Body of pancreas (tissue), 4 donors: ENCODE measurements at regions not wholly inside any gene's neighbourhood (a gene's known extent, or its start where the extent isn't known, plus 50 kb on each side); places are given as distances from the start of the nearest gene placed in this dataset.

ENCODE experiments used
- ATAC-seq: fragments of 150-250 bp; one replicate; pipeline ENCODE4 v1.9.1; 2016
- DNase-seq, 4 donors: peaks; one replicate each; pipeline ENCODE4 v3.0.0-alpha.2; 2019
- H3K27ac ChIP-seq, 4 donors: fragments of 200-600 bp; sonication (generic); 1 replicate in 3 of 4; 2 replicates in 1 of 4; pipeline versions ENCODE4 v1.5.1 to v1.6.1; 2016 to 2019; ENCODE audit warnings: mild to moderate bottlenecking in 1 of 4, mixed read lengths in 1 of 4, moderate library complexity in 1 of 4
- H3K27me3 ChIP-seq, 2 donors: fragments of 200-600 bp; sonication (generic); one replicate each; pipeline ENCODE4 v1.6.0; 2016; ENCODE audit warnings: mild to moderate bottlenecking in 1 of 2
- H3K36me3 ChIP-seq, 2 donors: fragments of 200-600 bp; sonication (generic); replicated peaks in 1 of 2; 2 replicates each; pipeline ENCODE4 v1.5.1; 2016; ENCODE audit warnings: low read depth in 2 of 2; ENCODE audit not compliant: insufficient read depth in 1 of 2
- H3K4me1 ChIP-seq: fragments of 200-600 bp; sonication (generic); one replicate; pipeline ENCODE4 v1.6.0; 2016
- H3K4me3 ChIP-seq, 2 donors: fragments of 200-600 bp; sonication (generic); 1 replicate in 1 of 2; 2 replicates in 1 of 2; pipeline ENCODE4 v1.5.1; 2016 to 2019
- H3K9me3 ChIP-seq, 3 donors: fragments of 200-600 bp; sonication (generic); 1 replicate in 2 of 3; 2 replicates in 1 of 3; pipeline ENCODE4 v1.5.1; 2016
- POLR2A ChIP-seq, 3 donors: fragments of 450-650 bp; IDR thresholded peaks; one replicate each; pipeline ENCODE4 v1.6.1; 2016; ENCODE audit warnings: antibody characterized with exemption in 3 of 3, mild to moderate bottlenecking in 2 of 3
- WGBS, 2 donors: methylation state at CpG; one replicate each; pipeline ENCODE4 v1.1.5; 2017; 5-methylcytosine and 5-hydroxymethylcytosine counted together
- intact Hi-C: fragments of 100-400 bp; cut with DNase I; formaldehyde crosslinking; loops from one replicate; pipeline ENCODE4 v1.15.1; 2023
- TF ChIP-seq, protein P1 (sequence below), 7 experiments: fragments of 450-650 bp in 4 of 7; fragments of 200-600 bp in 3 of 7; sonication (generic) in 3 of 7; IDR thresholded peaks; one replicate each; pipeline ENCODE4 v1.5.1; 2016 to 2019; ENCODE audit warnings: antibody characterized with exemption in 7 of 7

DNA sequence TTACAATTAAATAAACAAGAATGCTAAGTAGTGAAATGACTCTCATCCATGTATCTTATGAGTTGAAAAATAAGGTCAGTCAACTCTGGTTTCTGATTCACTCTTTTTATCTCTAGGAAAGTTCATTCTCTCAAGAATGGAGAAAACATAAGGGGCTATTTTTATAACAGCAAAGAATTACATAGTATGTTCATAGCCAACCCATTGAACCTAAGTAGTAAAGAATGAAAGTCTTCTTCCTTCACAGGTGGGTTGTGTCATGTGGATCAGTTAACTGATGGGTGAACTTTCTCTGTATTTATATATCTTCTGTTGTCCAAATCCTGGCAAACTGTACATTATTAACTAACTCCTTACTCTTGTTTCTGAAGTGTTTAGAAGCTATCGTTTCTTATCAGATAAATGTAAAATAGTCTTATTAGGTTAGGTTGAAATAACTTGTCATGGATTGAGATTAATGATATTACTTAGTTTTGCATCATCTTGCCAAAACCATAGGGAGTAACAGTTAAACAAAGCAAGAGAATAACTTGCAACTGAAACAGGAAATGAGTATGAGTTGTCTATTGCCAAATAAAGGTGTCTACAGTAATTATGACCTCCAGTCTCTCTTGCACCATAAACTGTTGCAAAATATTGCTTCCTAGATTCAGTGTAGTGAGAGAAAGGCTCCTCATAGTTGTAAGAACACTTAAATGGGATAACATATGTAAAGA is 86.8 kb downstream of the ANKRD7 start:
- ATAC-seq = no peak

GRCh38 chr7:118312051-118312450 is 87.5 kb downstream of the ANKRD7 start:
- no peaks in the 10 kb centered on the region for H3K9me3 ChIP-seq
- intact Hi-C loops = no loop called here
- TF ChIP-seq, protein P1, sequence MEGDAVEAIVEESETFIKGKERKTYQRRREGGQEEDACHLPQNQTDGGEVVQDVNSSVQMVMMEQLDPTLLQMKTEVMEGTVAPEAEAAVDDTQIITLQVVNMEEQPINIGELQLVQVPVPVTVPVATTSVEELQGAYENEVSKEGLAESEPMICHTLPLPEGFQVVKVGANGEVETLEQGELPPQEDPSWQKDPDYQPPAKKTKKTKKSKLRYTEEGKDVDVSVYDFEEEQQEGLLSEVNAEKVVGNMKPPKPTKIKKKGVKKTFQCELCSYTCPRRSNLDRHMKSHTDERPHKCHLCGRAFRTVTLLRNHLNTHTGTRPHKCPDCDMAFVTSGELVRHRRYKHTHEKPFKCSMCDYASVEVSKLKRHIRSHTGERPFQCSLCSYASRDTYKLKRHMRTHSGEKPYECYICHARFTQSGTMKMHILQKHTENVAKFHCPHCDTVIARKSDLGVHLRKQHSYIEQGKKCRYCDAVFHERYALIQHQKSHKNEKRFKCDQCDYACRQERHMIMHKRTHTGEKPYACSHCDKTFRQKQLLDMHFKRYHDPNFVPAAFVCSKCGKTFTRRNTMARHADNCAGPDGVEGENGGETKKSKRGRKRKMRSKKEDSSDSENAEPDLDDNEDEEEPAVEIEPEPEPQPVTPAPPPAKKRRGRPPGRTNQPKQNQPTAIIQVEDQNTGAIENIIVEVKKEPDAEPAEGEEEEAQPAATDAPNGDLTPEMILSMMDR (IDR thresholded peaks at IDR 0.05) = no peak
- TF ChIP-seq POLR2A (IDR thresholded peaks at IDR 0.05) = no peak
- no peak overlapping the region for H3K4me3 ChIP-seq
- H3K27ac ChIP-seq = no peak overlapping the region
- 38 to 41% methylated on average over 1 of the region's 1 CpG for WGBS, 2 donors
- no peaks in the 10 kb centered on the region for H3K4me1 ChIP-seq
- DNase-seq (no peak), ATAC-seq (no peak)
- no peaks in the 10 kb centered on the region for H3K27me3 ChIP-seq
- no peaks in the 10 kb centered on the region for H3K36me3 ChIP-seq

More for the DNA sequence above, 86.8 kb downstream of the ANKRD7 start:
- Histone ChIP-seq H3K36me3 (no peaks in the 10 kb centered on the region), H3K27ac (no peak overlapping the region), H3K27me3 (no peaks in the 10 kb centered on the region), H3K4me1 (no peaks in the 10 kb centered on the region), H3K4me3 (no peak overlapping the region), H3K9me3 (no peaks in the 10 kb centered on the region)
- TF ChIP-seq POLR2A (IDR thresholded peaks at IDR 0.05) = no peak
- TF ChIP-seq, protein P1 (IDR thresholded peaks at IDR 0.05) = no peak
- WGBS, 2 donors = 2 to 3% methylated on average over 1 of the region's 1 CpG
- DNase-seq = no peak
- intact Hi-C loops = no loop called here

DNA sequence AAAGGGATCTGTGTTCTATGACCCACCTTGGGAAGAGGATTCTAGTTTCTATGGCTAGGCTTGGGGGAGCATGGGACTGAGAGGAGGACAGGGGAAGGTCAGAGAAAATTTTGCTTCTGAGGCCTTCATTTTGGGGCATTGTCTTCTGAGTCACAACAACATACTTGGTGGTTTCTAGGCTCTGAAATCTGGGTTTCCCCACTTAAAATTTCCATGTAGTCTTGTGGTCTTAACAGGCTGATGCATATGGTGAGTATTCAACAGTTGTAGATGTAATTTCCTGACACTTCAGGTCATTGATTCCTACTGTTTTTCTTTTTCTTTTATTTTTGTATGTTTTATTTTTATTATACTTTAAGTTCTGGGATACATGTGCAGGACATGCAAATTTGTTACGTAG is 88.5 kb downstream of the ANKRD7 start:
- H3K4me1 ChIP-seq = no peaks in the 10 kb centered on the region

DNA sequence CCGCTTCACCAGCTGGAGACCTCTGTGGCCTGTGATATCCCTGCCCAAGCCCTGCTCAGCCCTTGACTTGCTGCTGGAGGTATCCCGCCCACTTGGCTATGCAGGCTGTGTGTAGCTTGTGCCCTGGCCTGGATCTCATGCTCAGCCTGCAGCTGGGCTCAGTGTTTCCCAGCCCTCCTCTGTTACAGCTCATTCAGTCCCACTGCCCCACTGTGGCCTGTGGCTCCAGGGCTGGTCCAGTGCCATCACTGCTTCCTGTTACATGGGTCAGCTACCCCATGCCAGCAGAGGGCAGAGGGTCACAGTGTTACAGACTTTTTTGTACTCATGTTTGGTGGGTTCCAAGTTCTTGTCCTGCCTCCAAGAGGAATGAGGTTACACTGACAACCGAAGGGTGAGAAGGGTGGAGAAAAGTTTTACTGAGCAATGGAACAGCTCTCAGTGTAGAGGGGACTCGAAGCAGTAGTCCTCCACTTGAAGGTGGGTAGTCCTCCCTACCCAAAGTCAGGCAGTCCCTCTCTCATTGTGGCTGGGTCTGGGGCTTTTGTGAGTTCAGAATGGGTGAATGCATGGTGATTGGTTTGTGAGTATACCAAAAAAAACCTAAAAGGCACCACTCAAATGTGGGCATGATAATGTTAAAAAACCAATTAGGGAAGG is 100.4 kb downstream of the ANKRD7 start:
- TF ChIP-seq, protein P1 (IDR thresholded peaks at IDR 0.05) = no peak
- TF ChIP-seq POLR2A (IDR thresholded peaks at IDR 0.05) = no peak
- H3K9me3 ChIP-seq = no peaks in the 10 kb centered on the region
- H3K27me3 ChIP-seq = no peaks in the 10 kb centered on the region
- H3K4me1 ChIP-seq = no peaks in the 10 kb centered on the region
- intact Hi-C loops = no loop called here
- WGBS, 2 donors = 79 to 93% methylated on average over 3 to 4 of the region's 4 CpGs
- DNase-seq (no peak), ATAC-seq (no peak)
- no peak overlapping the region for H3K4me3 ChIP-seq
- no peaks in the 10 kb centered on the region for H3K36me3 ChIP-seq
- no peak overlapping the region for H3K27ac ChIP-seq

More for the DNA sequence above, 88.5 kb downstream of the ANKRD7 start:
- no peak for ATAC-seq
- H3K27me3 ChIP-seq = no peaks in the 10 kb centered on the region
- no peaks in the 10 kb centered on the region for H3K36me3 ChIP-seq
- H3K9me3 ChIP-seq = no peaks in the 10 kb centered on the region
- 100% methylated on average over 1 of the region's 1 CpG for WGBS, 2 donors
- H3K27ac ChIP-seq = no peak overlapping the region
- no peak for TF ChIP-seq POLR2A (IDR thresholded peaks at IDR 0.05)
- TF ChIP-seq, protein P1 (IDR thresholded peaks at IDR 0.05) = no peak
- no peak for DNase-seq
- no peak overlapping the region for H3K4me3 ChIP-seq
- intact Hi-C loops = no loop called here

DNA sequence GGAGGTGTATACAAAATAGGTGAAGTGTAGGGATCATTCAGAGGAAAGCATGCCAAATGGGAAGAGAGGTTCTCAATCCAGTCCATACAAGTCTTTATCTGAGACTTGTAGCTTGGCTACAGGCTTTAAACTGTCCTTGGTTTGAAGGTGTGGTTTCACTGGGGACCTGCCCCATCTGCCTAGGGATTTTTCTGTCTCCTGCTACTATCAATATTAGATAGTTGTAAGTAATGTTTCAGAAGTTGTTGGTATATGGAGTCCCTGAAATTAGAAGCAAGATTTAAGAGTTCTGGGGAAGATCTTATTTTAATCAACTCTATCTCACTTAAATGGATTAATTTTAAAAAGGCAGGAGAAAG is 100.9 kb downstream of the ANKRD7 start:
- H3K36me3 ChIP-seq = no peaks in the 10 kb centered on the region
- no peak overlapping the region for H3K4me3 ChIP-seq
- ATAC-seq (no peak), DNase-seq (no peak)
- no peaks in the 10 kb centered on the region for H3K27me3 ChIP-seq
- H3K4me1 ChIP-seq = no peaks in the 10 kb centered on the region
- intact Hi-C loops = no loop called here
- no peaks in the 10 kb centered on the region for H3K9me3 ChIP-seq
- no peak overlapping the region for H3K27ac ChIP-seq
- TF ChIP-seq, protein P1 (IDR thresholded peaks at IDR 0.05) = no peak
- no peak for TF ChIP-seq POLR2A (IDR thresholded peaks at IDR 0.05)
